Dermis microvascular lymphatic vessel endothelial cell (primary cell): ENCODE measurements at regions not wholly inside any gene's neighbourhood (a gene's known extent, or its start where the extent isn't known, plus 50 kb on each side); places are given as distances from the start of the nearest gene placed in this dataset.
"Not testable (repeated sequence)": the region's sequence is repeated elsewhere in the genome, so short reads cannot be mapped to it uniquely, and the experiment has no call there.

ENCODE experiments used
- DNase-seq, 2 donors: peaks; one replicate each; pipeline versions ENCODE4 v3.0.0 to v3.0.0-alpha.2; 2010; ENCODE audit warnings: low read depth in 2 of 2

DNA sequence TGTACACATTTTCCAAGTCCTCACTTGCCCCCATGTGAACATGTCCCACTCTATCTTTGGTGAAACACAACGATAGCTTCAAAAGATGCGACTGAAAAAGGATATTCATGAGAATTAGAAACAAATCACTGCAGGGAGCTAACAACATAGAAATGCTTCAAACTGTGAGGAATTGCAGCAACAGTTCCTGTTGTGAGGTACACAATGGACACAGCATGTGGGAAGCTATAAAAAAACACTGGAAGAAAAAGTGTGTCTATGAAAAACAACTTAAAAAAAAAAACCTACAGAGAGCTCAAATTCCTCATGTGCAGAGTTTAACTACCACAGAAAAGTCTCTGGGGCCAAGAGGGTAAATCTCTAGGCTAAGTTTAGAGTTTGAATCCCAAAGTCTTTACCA lies 51.6 kb upstream of the BLTP1 start:
- no peak for DNase-seq

GRCh38 chr4:122099896-122100295 lies 52.2 kb upstream of the BLTP1 start:
- DNase-seq, result no peak

- no peak for DNase-seq
Measured at GRCh38 chr4:122091836-122092405, 60.2 kb upstream of the BLTP1 start.

DNA sequence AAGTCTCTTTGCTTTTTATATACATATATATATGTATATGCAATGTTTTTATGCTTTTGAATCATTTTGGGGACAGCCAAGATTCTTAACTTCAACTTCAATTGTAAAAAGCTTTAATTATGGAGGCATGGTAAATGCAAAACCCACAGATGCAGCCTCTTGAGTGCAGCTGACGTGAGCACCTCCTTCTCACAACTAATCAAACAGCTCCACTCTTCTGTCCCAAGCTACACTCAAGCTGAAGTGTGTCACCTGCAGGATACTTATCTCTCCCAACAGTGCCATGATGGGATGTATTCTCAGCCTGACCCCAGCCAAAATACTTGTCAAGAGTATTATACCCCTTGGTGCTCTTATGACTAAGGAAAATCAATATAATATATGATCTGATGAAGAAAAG lies 60.7 kb upstream of the BLTP1 start:
- DNase-seq, result no peak

- no peak for DNase-seq
Measured at GRCh38 chr4:122090989-122091388, 61.1 kb upstream of the BLTP1 start.

- DNase-seq, result no peak
Measured at GRCh38 chr4:122086338-122087065, 65.6 kb upstream of the BLTP1 start.

- no peak for DNase-seq
Measured at GRCh38 chr4:122083989-122084388, 68.1 kb upstream of the BLTP1 start.

DNA sequence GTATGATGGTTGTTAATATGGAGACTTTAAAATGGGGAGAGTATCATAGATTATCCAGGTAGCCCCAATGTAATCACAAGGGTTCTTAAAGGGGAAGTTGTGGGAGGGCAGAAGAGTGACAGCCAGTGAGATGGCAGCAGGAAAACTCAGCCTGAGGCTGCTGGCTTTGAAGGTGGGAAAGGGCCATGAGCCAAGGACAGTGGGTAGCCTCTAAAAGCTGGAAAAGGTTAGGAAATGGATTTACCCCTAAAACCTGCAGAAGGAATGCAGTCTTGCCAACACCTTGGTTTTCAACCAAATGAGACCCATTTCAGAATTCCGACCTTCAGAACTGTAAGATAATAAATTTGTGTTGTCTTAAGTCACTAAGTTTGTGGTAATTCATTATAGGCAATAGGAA lies 68.8 kb upstream of the BLTP1 start:
- no peak for DNase-seq

DNA sequence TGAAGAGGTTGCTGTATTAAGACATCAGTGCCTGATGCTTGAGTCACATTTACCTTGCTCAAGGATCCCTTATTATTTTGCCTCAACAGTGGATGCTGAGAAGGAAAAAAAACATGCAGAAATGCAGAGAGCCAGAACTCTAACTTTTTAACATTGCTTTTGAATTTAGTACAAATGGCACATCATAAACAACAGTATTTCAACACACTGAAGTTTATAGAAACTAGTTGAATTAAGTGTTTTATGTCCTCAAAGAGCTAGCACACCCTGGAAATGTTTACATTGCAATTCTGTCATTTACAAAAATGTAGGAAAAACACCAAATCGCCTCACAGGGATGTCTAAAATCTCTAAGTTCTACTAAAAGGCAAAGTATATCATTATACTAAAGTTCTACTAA lies 69.5 kb upstream of the BLTP1 start:
- no peak for DNase-seq

- DNase-seq, result not testable (repeated sequence)
Measured at GRCh38 chr4:122077653-122078052, 74.5 kb upstream of the BLTP1 start.

- DNase-seq, result not testable (repeated sequence)
Measured at GRCh38 chr4:122076835-122077234, 75.3 kb upstream of the BLTP1 start.

DNA sequence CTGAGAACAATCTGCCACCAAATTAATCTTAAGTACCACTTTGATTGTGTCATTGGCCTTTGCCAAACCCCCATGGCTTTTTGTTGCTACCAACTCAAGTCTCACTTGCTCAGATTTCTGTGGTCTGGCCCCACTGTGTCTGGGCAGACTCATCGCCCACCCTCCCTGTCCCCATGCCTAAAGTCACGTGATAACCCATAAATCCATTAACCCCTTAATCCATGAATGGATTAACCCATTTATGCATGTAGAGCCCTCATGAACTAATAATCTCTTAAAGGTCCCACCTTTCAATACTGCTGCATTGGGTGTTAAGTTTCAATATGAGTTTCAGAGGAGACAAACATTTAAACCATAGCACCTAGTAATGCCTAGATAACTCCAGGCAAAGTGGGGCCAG lies 78.5 kb upstream of the BLTP1 start:
- DNase-seq, result no peak

GRCh38 chr4:122065915-122066314 lies 86.2 kb upstream of the BLTP1 start:
- DNase-seq, result no peak

DNA sequence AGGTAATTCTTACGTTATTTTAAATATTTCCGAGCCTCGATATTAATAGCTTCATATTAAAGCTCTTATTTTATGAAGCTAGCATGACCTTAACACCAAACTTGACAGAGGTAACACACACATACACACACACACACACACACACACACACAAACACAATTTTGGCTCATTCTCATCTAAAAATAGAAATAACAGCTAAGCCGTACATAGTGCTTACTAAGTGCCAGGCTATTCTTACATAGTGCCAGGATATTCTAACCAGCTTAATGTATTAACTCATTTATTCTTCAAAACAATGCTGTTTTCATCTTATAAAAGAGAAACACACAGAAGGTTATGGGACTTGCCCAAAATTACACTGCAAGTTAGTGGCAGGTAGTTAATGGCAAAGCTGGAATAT lies 87.0 kb upstream of the BLTP1 start:
- DNase-seq, result no peak

GRCh38 chr4:122053186-122053585 lies 98.9 kb upstream of the BLTP1 start:
- DNase-seq, result no peak

DNA sequence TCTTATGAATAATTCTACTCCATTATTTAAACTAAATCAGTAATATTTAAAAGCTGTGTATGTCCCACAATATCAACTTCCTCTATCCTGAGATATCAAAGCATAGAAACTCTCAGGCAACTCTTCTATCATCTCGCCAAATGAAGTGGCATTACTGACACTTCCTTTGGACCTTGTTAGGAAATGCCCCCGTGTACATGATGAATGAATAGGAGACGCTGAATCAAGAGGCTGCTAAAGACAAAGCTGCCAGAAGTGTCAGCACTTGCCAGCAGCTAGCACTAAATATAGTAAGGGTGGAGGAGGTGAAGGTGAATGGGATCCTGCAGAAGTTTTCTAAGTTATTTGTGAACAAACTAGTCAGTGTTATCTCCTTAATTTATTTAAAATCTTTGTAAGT lies 99.5 kb upstream of the BLTP1 start:
- DNase-seq, result no peak

DNA sequence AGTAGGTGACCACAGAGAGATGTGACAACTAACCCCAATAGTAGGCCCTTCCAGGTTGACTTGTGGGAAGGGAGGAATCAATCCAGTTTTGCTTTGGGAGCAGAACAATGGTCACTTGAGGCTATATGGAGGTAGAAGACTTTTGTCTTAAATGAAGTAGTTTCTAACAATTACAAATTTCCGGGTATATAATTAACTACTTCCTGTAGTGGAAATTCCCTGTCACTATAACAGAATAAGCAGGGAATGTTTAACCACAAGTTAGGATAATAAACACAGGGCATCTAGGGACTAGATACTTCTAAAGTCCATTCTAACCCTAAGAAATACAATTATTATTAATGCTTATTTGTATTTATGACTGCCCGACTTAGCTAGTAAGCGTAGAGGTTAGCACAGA lies 99.0 kb upstream of the TRPC3 start:
- no peak for DNase-seq

GRCh38 chr4:122047456-122048425 lies 95.9 kb upstream of the TRPC3 start:
- no peak for DNase-seq

- no peak for DNase-seq
Measured at GRCh38 chr4:122046255-122046654, 94.4 kb upstream of the TRPC3 start.

- peak in 1 of 2 donors; percentile 69 for DNase-seq
Measured at GRCh38 chr4:122045533-122045932, 93.7 kb upstream of the TRPC3 start.

GRCh38 chr4:122044501-122044900 lies 92.6 kb upstream of the TRPC3 start:
- DNase-seq, result no peak

GRCh38 chr4:122041312-122041711 lies 89.5 kb upstream of the TRPC3 start:
- no peak for DNase-seq
